Left lobe of liver (tissue), 2 donors: ENCODE measurements at regions not wholly inside any gene's neighbourhood (a gene's known extent, or its start where the extent isn't known, plus 50 kb on each side); places are given as distances from the start of the nearest gene placed in this dataset.
"Not testable (repeated sequence)": the region's sequence is repeated elsewhere in the genome, so short reads cannot be mapped to it uniquely, and the experiment has no call there.

Experiments used
- ATAC-seq: fragments of 200-7000 bp; cut with Tn5 transposase; one replicate; pipeline ENCODE4 v1.9.1; 2020; ENCODE audit warnings: mild to moderate bottlenecking, moderate library complexity
- DNase-seq: peaks from one replicate; pipeline ENCODE4 v3.0.0-alpha.2; 2020; ENCODE audit warnings: low spot score
- donor health status: DM: no; HTN: no; CAD: no; lungs with moderate emphysema.
- donor health status: DM: no; HTN: yes; CAD: no.

GRCh38 chr1:90826024-90826423 is 108.9 kb upstream of the BARHL2 start:
- ATAC-seq = no peak

DNA sequence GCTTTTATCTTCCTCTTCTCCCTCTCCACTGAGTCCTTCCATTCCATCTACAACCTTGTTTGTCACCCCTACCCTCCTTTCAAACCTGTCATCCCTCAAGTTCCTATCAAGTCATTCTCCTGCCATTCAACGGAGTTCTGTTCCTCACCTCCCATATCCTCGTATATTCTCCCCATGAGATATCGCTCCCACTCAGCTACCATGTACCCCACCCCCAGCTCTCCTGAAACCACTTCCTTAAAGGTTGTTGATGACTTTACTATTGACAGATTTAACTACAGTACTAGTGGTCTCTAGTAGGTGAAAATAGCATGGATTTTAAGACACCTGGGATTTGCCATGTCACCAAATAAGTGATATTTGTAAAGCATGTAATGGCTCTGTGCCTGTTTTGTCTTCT is 107.4 kb upstream of the BARHL2 start:
- no peak for ATAC-seq
- no peak for DNase-seq

More at GRCh38 chr1:90826024-90826423, 108.9 kb upstream of the BARHL2 start:
- no peak for DNase-seq

DNA sequence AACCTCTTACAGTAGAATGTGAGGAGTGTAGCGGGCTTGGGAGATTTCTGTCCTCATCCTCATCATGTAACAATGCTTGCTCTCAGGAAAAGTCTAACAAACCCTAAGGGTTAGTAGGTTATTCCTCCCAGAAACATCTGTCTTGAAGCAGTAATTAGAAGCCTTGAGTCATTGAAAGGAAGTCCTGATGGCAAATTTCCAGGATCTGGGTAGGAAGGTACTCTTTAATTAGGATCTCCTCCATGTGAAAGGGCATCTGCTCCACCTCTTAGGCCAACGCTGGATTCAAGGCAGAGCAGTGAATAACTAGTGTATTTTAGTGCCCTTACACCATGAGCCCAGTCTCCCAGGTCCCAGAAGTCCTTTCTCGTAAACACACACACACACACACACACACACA is 106.6 kb upstream of the BARHL2 start:
- no peak for ATAC-seq

GRCh38 chr1:90821788-90822359 is 104.8 kb upstream of the BARHL2 start:
- ATAC-seq (no peak), DNase-seq (no peak)

More for the DNA sequence above, 106.6 kb upstream of the BARHL2 start:
- DNase-seq = no peak

GRCh38 chr1:90821152-90821787 is 104.2 kb upstream of the BARHL2 start:
- ATAC-seq = no peak
- no peak for DNase-seq

DNA sequence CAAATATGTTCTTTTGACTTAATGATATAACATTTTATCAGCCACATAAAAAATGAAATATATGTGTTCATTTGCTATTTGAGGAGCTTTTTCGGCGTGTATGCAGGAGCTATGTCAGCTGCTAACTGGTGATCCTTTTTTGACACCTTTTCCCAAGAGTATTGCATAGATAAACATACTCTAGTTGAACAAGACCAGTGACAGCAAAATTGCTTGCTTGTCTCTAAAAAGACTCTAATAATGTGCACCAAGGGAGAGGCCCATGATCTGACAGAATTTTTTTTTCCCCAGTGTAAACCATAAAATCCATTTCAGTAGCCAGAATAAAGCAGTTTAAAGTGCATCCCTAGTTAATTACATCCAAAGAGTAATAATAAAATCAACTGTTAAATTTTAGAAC is 103.6 kb upstream of the BARHL2 start:
- ATAC-seq (no peak), DNase-seq (no peak)

DNA sequence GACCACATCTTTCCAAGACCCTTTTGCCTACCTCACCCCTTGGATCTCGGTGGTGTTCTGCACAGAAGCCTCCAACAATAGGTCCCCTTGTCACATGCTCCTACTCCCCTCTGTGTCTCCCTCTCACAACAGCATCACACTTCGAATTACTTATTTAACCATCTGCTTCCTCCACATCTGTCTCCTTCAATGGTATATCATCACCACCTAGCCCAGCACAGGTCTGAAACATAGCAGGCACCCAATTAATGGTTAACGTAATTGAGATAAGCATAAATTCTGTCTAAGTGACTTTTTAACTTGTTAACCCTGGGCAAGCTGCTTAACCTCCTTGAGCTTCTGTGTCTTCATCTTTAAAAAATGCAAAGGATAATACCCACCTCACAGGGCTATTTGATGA is 100.3 kb upstream of the BARHL2 start:
- no peak for ATAC-seq
- no peak for DNase-seq

GRCh38 chr1:90812237-90812636 is 95.1 kb upstream of the BARHL2 start:
- not testable (repeated sequence) for ATAC-seq

DNA sequence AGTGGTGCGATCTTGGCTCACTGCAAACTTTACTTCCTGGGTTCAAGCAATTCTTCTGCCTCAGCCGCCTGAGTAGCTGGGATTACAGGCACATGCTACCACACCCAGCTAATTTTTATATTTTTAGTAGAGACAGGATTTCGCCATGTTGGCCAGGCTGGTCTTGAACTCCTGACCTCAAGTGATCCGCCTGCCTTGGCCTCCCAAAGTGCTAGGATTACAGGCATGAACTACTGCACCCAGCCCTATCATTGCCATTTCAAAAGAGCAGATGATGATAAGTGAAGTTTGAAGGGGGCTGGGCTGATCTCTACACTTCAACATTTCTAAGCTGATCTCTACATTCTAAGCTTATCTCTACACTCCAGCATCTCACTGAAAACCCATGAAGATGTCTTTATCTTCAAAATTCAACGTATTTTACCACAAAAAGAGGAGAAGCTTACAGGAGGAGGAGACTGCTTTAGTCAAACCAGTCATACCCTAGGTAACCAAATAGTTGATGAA is 94.4 kb upstream of the BARHL2 start:
- not testable (repeated sequence) for ATAC-seq, DNase-seq

More at GRCh38 chr1:90812237-90812636, 95.1 kb upstream of the BARHL2 start:
- not testable (repeated sequence) for DNase-seq

- no peak for DNase-seq
- no peak for ATAC-seq
These were observed 93.6 kb upstream of the BARHL2 start for GRCh38 chr1:90810681-90811080.

GRCh38 chr1:90809996-90810395 is 92.9 kb upstream of the BARHL2 start:
- no peak for DNase-seq
- no peak for ATAC-seq

GRCh38 chr1:90809093-90809492 is 92.0 kb upstream of the BARHL2 start:
- no peak for DNase-seq
- no peak for ATAC-seq

DNA sequence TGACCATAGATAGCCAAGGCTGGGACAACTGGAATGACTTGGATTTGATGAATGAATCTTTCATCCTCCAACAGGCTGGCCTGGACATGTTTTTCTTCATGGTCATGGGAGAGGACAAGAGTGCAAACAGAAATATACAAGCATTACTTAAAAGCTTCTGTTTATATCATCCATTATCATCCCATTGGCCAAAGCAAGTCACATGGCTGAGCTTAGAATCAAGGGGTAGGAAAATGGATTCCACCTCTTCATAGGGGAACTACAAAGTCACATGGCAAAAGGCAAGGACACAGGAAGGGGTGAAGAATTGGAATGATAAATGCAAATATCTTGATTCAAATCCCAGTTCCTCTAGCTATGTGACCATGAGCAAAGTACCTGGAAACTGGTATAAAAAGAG is 90.2 kb upstream of the BARHL2 start:
- DNase-seq = no peak
- no peak for ATAC-seq

- DNase-seq = no peak
- ATAC-seq = no peak
These were observed 85.5 kb upstream of the BARHL2 start for GRCh38 chr1:90802622-90803021.

- DNase-seq (no peak), ATAC-seq (peak; percentile 25)
These were observed 83.1 kb upstream of the BARHL2 start for GRCh38 chr1:90800012-90800717.

DNA sequence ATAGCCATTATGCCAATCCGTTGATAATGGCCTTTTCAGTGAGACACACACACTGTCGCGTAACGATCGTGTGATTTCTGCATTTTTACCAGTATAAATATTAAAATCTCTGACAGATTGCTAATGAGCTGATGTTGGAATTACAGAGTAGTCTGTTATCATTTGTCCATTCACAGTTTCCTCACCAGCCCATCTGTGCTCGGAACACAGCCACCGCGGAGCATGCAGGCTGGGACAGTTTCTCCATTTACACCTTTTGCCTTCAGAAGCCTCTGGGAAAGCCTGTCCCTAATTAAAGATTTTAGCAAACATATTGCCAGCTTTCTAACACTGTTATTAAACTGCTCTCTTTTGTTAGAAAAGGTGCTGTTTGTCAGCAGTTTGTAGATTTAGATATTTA is 82.2 kb upstream of the BARHL2 start:
- ATAC-seq = no peak
- no peak for DNase-seq

DNA sequence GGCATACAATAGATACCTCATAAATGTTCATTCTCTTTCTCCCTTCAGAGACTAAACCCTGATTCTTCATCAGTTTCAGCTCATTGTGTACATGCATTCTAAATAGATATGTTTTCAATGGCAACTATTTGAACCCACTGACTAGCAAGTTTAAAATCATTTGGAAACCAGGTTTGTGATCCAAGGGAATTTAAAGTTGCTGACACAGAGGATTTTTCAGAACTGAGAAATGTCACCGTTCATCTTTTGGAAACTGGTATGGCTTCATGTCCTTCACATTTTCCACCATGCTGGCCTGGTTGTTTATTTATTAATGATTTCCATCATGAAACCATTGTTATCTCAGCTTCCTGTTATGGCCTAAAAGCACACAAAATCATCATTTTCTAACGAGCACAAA is 81.8 kb upstream of the BARHL2 start:
- ATAC-seq = no peak
- no peak for DNase-seq

DNA sequence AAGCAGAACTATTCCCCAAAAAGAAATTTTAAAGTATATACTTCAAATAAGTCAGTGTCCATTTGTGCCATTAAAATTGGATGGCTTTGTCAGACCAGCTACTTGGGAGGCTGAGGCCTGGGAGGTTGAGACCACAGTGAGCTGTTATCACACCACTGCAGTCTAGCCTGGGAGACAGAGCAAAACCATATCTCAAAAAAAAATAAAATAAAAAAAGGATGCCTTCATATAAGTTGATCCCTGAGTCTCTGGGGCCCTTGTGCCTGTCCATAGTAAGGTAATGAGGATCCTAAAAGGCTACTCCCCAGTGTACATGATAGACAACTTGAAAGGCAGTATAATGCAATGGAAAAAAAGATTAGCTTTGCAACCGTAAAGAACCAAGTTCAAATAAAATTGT is 81.2 kb upstream of the BARHL2 start:
- ATAC-seq = no peak
- DNase-seq = no peak

GRCh38 chr1:90795431-90795830 is 78.3 kb upstream of the BARHL2 start:
- DNase-seq (no peak), ATAC-seq (no peak)

DNA sequence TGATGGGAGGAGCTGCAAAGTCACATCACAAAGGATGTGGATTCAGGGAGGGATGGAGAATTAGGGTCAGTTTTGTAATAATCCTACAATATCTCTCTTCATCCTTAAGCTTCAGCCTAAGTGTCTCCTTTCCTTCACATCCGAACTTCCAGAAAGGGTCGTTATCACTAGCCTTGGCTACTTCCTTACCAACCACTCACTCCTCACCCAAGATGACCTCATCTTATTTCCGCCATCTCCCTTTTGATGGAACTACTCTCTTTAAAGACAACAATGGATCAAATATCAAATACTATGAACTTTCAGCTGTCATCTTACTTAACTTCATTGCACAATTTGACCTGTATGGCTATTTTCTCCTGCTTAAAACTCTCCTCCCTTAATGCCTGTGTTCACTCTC is 69.6 kb upstream of the BARHL2 start:
- ATAC-seq (no peak), DNase-seq (no peak)

DNA sequence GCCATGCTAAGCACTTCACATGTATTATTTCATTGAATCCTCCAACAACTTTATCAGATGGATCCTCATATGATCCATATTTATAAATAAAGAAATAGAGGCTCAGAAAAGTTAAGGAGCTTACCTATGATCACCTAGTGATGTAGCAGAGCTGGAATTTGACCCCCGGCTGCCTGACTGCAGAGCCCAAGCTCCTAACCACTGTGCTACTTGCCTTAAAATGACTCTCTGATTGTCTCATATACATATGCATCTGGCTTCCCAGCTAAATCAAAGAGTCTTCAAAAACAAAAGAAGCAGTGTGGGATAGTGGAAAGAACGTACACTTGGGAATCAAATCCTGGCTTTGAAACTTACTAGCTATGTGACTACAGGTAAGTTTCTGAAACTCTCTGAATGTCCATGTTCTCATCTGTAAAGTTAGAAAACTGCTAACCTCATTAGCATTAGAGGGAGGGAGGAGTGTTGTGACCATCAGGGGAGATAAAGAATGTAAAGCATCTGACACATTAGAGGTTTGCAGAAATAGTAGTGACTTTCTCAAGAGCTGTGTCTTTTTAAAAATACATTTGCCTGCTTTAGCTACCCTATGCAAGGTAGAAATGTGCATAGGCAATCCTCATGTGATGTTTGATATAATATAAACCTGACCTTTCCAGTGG is 67.2 kb upstream of the BARHL2 start:
- ATAC-seq = no peak

GRCh38 chr1:90783181-90783580 is 66.1 kb upstream of the BARHL2 start:
- DNase-seq (no peak), ATAC-seq (no peak)

More for the DNA sequence above, 67.2 kb upstream of the BARHL2 start:
- DNase-seq = no peak
